Ovary (tissue), 7 donors: ENCODE measurements at regions not wholly inside any gene's neighbourhood (a gene's known extent, or its start where the extent isn't known, plus 50 kb on each side); places are given as distances from the start of the nearest gene placed in this dataset.

Source experiments
- DNase-seq, 5 donors: peaks; one replicate each; pipeline ENCODE4 v3.0.0-alpha.2; 2019 to 2020
- H3K27ac ChIP-seq, 2 donors: fragments of 200-600 bp; one replicate each; pipeline versions ENCODE4 v1.5.1 to v1.8.0; 2019 to 2022
- H3K27me3 ChIP-seq: fragments of 200-600 bp; one replicate; pipeline ENCODE4 v1.8.0; 2022
- H3K36me3 ChIP-seq: fragments of 200-600 bp; sonication (generic); one replicate; pipeline ENCODE4 v1.5.1; 2019
- H3K4me1 ChIP-seq: one replicate; pipeline ENCODE4 v1.8.1; 2013; ENCODE audit warnings: mild to moderate bottlenecking, moderate library complexity; ENCODE audit not compliant: insufficient read depth
- H3K4me3 ChIP-seq: fragments of 200-600 bp; sonication (generic); one replicate; pipeline ENCODE4 v1.5.1; 2017
- H3K9me3 ChIP-seq, 2 donors: fragments of 200-600 bp in 1 of 2; sonication (generic) in 1 of 2; one replicate each; pipeline versions ENCODE4 v1.5.1 to v1.8.1; 2013 to 2019; ENCODE audit warnings: mild to moderate bottlenecking in 1 of 2, moderate library complexity in 1 of 2
- EP300 ChIP-seq: sonication (generic); formaldehyde crosslinking; IDR thresholded peaks from one replicate; pipeline ENCODE4 v1.6.1; 2017; ENCODE audit warnings: antibody characterized with exemption
- POLR2A ChIP-seq: fragments of 450-650 bp; IDR thresholded peaks from one replicate; pipeline ENCODE4 v1.6.1; 2017; ENCODE audit warnings: antibody characterized with exemption, mild to moderate bottlenecking, moderate library complexity
- WGBS, 3 donors: extraction: QIAGEN DNeasy Blood & Tissue Kit in 1 of 3; methylation state at CpG; one replicate each; pipeline versions ENCODE4 v1.1.5 to v1.1.7; 2013 to 2017; 5-methylcytosine and 5-hydroxymethylcytosine counted together
- intact Hi-C, 4 donors: fragments of 100-400 bp; cut with DNase I; formaldehyde crosslinking; loops; one replicate each; pipeline versions ENCODE4 v1.11.0 to v1.15.1; 2022 to 2023
- TF ChIP-seq, protein P1 (sequence below), 3 donors: fragments of 450-650 bp in 2 of 3; fragments of 200-600 bp in 1 of 3; IDR thresholded peaks; one replicate each; pipeline versions ENCODE4 v1.5.1 to v1.8.0; 2016 to 2022; ENCODE audit warnings: antibody characterized with exemption in 3 of 3, mild to moderate bottlenecking in 1 of 3
- donor health status: DM: no; HTN: no; CAD: no; lungs with moderate emphysema.
- donor health status: DM: no; HTN: no; CAD: no.
- donor health status: Bipolar disorder and iron deficiency.
- donor health status: DM: no; HTN: no; CAD: no.
- donor health status: DM: yes; HTN: yes; CAD: no.

DNA sequence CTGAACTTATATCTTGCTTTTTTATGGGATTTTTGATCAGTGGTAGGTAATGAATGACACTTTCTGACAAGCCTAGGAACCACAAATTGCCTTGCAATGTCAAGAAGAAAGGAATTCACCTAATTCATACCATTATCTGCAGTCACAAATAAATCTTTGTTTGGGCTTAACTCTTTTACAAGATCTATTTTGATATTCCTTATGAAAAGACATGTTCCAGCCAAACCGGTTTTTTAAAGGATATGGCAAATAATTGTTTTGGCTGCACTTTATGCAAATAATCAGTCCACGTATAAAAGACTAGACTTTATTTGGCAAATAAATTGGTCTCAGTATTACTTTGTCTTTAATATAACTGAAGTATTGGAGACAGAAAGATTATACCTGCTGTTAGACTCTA, 771.7 kb upstream of the ADGRB3 start:
- 63 to 69% (median 63%) methylated on average over 2 of the region's 2 CpGs for WGBS, 3 donors
- TF ChIP-seq POLR2A (no peak), EP300 (no peak)
- TF ChIP-seq, protein P1, sequence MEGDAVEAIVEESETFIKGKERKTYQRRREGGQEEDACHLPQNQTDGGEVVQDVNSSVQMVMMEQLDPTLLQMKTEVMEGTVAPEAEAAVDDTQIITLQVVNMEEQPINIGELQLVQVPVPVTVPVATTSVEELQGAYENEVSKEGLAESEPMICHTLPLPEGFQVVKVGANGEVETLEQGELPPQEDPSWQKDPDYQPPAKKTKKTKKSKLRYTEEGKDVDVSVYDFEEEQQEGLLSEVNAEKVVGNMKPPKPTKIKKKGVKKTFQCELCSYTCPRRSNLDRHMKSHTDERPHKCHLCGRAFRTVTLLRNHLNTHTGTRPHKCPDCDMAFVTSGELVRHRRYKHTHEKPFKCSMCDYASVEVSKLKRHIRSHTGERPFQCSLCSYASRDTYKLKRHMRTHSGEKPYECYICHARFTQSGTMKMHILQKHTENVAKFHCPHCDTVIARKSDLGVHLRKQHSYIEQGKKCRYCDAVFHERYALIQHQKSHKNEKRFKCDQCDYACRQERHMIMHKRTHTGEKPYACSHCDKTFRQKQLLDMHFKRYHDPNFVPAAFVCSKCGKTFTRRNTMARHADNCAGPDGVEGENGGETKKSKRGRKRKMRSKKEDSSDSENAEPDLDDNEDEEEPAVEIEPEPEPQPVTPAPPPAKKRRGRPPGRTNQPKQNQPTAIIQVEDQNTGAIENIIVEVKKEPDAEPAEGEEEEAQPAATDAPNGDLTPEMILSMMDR (IDR thresholded peaks at IDR 0.05) = no peak
- no peaks in the 10 kb centered on the region for H3K27me3 ChIP-seq

DNA sequence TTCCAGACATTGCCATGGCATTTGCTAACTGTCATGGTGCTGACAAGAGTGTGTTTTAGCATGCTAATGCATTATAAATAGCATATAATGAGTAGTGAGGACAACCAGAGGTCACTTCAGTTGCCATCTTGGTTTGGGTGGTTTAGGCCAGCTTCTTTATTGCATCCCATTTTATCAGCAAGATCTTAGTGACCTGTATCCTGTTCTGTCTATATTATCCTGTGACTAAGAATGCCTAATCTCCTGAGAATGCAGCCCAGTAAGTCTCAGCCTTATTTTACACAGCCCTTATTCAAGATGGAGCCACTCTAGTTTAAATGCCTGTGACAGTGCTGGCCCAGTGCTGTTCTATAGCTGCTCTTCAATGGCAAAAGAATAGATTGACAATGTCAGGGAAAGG, 781.0 kb upstream of the ADGRB3 start:
- DNase-seq = no peak
- Histone ChIP-seq H3K4me1 (no peaks in the 10 kb centered on the region), H3K36me3 (no peaks in the 10 kb centered on the region), H3K9me3 (no peaks in the 10 kb centered on the region), H3K27ac (no peak overlapping the region), H3K27me3 (no peaks in the 10 kb centered on the region), H3K4me3 (no peak overlapping the region)
- intact Hi-C loops = no loop called here
- TF ChIP-seq POLR2A (no peak), EP300 (no peak)
- TF ChIP-seq, protein P1 (IDR thresholded peaks at IDR 0.05) = no peak

More for the DNA sequence above, 771.7 kb upstream of the ADGRB3 start:
- Histone ChIP-seq H3K4me1 (no peaks in the 10 kb centered on the region), H3K36me3 (no peaks in the 10 kb centered on the region), H3K27ac (no peak overlapping the region), H3K9me3 (no peaks in the 10 kb centered on the region), H3K4me3 (no peak overlapping the region)
- no peak for DNase-seq
- intact Hi-C loops = no loop called here

DNA sequence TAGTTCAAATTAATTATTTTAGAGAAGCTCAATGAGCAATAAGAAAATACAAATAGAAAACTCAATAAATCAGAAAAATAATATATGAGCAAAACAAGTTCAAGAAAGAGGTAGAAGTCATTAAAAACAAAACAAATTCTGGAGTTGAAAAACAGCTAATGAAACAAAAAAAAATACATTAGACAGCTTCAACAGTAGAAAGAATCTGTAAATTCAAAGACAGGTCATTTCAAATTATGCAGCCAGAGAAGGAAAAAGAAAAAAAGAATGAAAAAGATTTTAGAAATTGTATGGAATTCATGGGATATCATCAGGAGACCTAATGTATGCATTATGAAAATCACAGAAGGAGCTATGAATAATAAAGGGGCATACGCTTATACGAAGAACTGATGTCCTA, 795.3 kb upstream of the ADGRB3 start:
- H3K36me3 ChIP-seq = no peaks in the 10 kb centered on the region
- H3K27me3 ChIP-seq = no peaks in the 10 kb centered on the region
- H3K4me3 ChIP-seq = no peak overlapping the region
- 89 to 95% (median 94%) methylated on average over 2 of the region's 2 CpGs for WGBS, 3 donors
- no peaks in the 10 kb centered on the region for H3K4me1 ChIP-seq
- TF ChIP-seq, protein P1 (IDR thresholded peaks at IDR 0.05) = no peak
- TF ChIP-seq EP300 = no peak
- H3K9me3 ChIP-seq = no peaks in the 10 kb centered on the region
- no peak for DNase-seq
- no peak overlapping the region for H3K27ac ChIP-seq
- intact Hi-C loops = loop anchor here in 1 of 4 donors (5.0 kb wide), 1 partner anchor 1332 kb away; no protein-coding TSS in a partner anchor

DNA sequence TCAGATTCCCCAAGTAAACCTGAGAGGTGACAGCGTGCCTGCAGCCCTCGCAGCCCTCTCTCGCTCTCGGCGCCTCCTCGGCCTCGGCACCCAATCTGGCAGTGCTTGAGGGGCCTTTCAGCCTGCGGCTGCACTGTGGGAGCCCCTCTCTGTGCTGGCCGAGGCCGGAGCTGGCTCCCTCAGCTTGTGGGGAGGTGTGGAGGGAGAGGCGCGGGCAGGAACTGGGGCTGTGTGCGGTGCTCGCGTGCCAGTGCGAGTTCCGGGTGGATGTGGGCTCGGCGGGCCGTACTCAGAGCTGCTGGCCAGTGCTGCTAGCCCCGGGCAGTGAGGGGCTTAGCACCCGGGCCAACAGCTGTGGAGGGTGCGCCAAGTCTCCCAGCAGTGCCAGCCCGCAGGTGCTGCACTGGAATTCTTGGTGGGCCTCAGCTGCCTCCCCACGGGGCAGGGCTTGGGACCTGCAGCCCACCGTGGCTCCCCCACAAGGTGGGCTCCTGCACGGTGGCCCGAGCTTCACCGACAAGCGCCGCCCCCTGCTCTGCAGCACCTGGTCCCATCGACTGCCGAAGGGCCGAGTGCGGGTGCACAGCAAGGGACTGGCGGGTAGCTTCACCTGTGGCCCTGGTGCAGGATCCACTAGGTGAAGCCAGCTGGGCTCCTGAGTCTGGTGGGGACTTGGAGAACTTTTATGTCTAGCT, 809.7 kb upstream of the ADGRB3 start:
- intact Hi-C loops = no loop called here
- TF ChIP-seq EP300 (no peak), POLR2A (no peak)
- TF ChIP-seq, protein P1 (IDR thresholded peaks at IDR 0.05) = no peak
- DNase-seq = no peak
- no peaks in the 10 kb centered on the region for H3K4me1 ChIP-seq
- H3K4me3 ChIP-seq = no peak overlapping the region
- H3K27ac ChIP-seq = no peak overlapping the region
- no peaks in the 10 kb centered on the region for H3K27me3 ChIP-seq
- no peaks in the 10 kb centered on the region for H3K9me3 ChIP-seq
- no peaks in the 10 kb centered on the region for H3K36me3 ChIP-seq
- WGBS, 3 donors = 91 to 94% (median 93%) methylated on average over 30 to 36 of the region's 36 CpGs
